ENCODE measurements at regions not wholly inside any gene's neighbourhood (a gene's known extent, or its start where the extent isn't known, plus 50 kb on each side); places are given as distances from the start of the nearest gene placed in this dataset.
"Not testable (repeated sequence)": the region's sequence is repeated elsewhere in the genome, so short reads cannot be mapped to it uniquely, and the experiment has no call there.

DNA sequence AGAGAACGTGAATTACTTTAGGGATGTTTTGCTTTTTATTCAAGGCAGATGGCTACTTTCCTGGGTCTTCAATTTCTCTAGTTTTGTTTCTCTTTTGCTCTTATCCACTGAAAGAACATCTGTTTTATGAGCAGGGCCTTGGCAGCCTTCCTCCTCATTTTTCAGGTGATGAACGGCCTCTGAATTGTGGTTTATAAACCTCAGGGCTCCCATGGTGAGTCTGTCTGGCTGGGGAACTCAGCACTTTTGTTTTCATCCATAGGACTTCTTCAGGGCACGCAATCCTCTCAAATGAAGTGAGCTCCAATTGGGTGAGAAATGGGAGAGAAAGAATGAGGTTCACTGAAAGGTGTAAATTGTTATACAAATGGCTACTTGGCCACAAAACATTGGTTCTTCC lies 186.4 kb upstream of the ERCC4 start:
- H3K4me3 ChIP-seq (ENCODE audit: low read length), result no peak overlapping the region
- 95% methylated on average over 3 of the region's 3 CpGs for WGBS
- no peaks in the 10 kb centered on the region for H3K36me3 ChIP-seq (ENCODE audit: insufficient read depth, low read length)
- 0 out of 2 replicates have a peak, but pooled peaks cover 2% of the 10 kb centered on the region for H3K9me3 ChIP-seq (ENCODE audit: insufficient read depth, low read depth, low read length)
- H3K9ac ChIP-seq (ENCODE audit: low read depth, low read length), result no peak overlapping the region
- H3K4me1 ChIP-seq (ENCODE audit: insufficient read depth, low read length), result no peaks in the 10 kb centered on the region
- H3K27me3 ChIP-seq (ENCODE audit: insufficient read depth, low read length), result no peaks in the 10 kb centered on the region
- H3K27ac ChIP-seq (ENCODE audit: low read depth, low read length), result no peak overlapping the region

- H3K27me3 ChIP-seq (ENCODE audit: insufficient read depth, low read length); H3K4me1 ChIP-seq (ENCODE audit: insufficient read depth, low read length); H3K27ac ChIP-seq (ENCODE audit: low read depth, low read length); H3K4me3 ChIP-seq (ENCODE audit: low read length); H3K36me3 ChIP-seq (ENCODE audit: insufficient read depth, low read length); H3K9ac ChIP-seq (ENCODE audit: low read depth, low read length): not testable (repeated sequence)
- WGBS, result 83% methylated on average over 13 of the region's 14 CpGs
- peaks cover 15% of the 10 kb centered on the region for H3K9me3 ChIP-seq (ENCODE audit: insufficient read depth, low read depth, low read length)
Measured at GRCh38 chr16:13739621-13740373, 180.2 kb upstream of the ERCC4 start.

DNA sequence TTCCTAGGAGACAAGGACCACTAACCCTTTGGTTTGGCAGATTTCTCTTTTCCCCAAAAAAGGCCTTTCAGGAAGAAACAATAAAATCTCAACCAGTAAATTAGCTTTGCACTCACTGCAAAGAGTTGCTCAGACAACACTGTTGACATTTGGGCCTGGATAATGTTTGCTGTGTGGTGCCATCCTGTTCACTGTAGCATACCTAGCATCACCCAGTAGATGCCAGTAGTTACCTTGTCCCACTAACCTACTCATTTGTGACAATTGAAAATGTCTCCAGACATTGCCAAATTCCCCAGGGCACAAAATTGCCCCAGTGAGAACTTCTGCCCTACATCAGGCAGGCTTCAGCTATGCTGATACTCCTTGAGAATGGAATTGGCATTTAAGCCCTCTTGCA lies 177.0 kb upstream of the ERCC4 start:
- Histone ChIP-seq H3K27me3 (ENCODE audit: insufficient read depth, low read length) (no peaks in the 10 kb centered on the region), H3K36me3 (ENCODE audit: insufficient read depth, low read length) (no peaks in the 10 kb centered on the region), H3K9me3 (ENCODE audit: insufficient read depth, low read depth, low read length) (peaks cover 15% of the 10 kb centered on the region), H3K9ac (ENCODE audit: low read depth, low read length) (no peak overlapping the region), H3K4me3 (ENCODE audit: low read length) (no peak overlapping the region), H3K27ac (ENCODE audit: low read depth, low read length) (no peak overlapping the region), H3K4me1 (ENCODE audit: insufficient read depth, low read length) (no peaks in the 10 kb centered on the region)

DNA sequence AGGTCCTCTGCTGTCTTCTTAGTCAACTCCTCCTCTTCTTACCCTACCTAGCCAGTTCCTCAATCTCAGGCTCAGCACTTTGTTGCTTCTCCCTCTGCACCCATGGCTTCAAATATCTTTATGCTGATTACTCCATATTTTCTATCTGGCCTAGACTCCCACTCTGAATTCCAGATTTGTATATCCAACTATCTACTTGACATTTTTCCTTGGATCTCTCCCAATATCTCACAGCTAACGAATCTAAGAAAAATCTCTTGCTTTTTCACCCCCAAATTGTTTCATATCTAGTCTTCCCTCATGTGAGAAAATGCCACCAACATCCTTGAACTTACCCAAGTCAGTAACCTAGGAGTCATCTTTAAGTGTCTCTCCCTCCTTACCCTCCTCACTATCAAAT lies 176.4 kb upstream of the ERCC4 start:
- Histone ChIP-seq H3K4me3 (ENCODE audit: low read length) (no peak overlapping the region), H3K9me3 (ENCODE audit: insufficient read depth, low read depth, low read length) (peaks cover 15% of the 10 kb centered on the region), H3K9ac (ENCODE audit: low read depth, low read length) (no peak overlapping the region), H3K4me1 (ENCODE audit: insufficient read depth, low read length) (no peaks in the 10 kb centered on the region), H3K27me3 (ENCODE audit: insufficient read depth, low read length) (no peaks in the 10 kb centered on the region), H3K27ac (ENCODE audit: low read depth, low read length) (no peak overlapping the region), H3K36me3 (ENCODE audit: insufficient read depth, low read length) (no peaks in the 10 kb centered on the region)
- 84% methylated on average over 1 of the region's 1 CpG for WGBS

DNA sequence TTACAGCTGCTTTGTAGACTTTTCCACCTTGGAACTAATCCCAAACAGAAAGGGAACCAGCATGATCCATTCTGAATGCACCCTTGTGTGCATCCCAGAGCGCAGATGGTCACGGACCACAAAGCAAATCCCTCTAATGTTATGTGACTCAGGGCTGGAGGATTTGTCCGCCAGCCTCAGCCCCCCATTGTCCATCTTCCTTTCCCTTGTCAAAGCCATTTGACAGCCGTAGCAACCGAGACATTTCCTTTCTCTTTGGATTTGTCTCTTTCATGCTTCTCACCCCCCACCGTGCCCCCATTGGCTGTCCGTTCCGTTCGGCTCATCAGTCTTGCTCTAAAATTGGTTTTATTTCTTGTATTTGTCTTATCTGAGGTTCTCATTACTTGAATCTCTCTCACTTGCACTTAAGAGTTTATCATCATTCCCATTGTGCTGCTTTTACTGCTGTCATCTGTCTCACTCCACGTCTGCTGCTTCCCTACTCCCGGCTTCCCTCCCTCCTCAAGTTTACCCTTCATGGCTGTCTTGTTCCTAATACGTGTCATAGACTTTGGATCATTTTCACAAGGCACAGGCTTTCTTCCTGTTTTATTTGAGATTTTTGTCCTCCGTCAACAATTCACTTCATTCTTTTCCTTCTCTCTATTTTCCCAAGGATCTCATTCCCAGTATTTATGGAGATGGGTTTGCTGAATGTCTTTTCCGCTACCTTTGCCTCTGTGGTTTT lies 163.4 kb upstream of the ERCC4 start:
- 78% methylated on average over 12 of the region's 14 CpGs for WGBS
- Histone ChIP-seq H3K27me3 (ENCODE audit: insufficient read depth, low read length) (no peaks in the 10 kb centered on the region), H3K27ac (ENCODE audit: low read depth, low read length) (no peak overlapping the region), H3K4me3 (ENCODE audit: low read length) (no peak overlapping the region), H3K9me3 (ENCODE audit: insufficient read depth, low read depth, low read length) (no peaks in the 10 kb centered on the region), H3K36me3 (ENCODE audit: insufficient read depth, low read length) (no peaks in the 10 kb centered on the region), H3K4me1 (ENCODE audit: insufficient read depth, low read length) (no peaks in the 10 kb centered on the region), H3K9ac (ENCODE audit: low read depth, low read length) (no peak overlapping the region)

- no peaks in the 10 kb centered on the region for H3K27me3 ChIP-seq (ENCODE audit: insufficient read depth, low read length)
- H3K4me3 ChIP-seq (ENCODE audit: low read length), result no peak overlapping the region
- no peak overlapping the region for H3K27ac ChIP-seq (ENCODE audit: low read depth, low read length)
- WGBS, result 89% methylated on average over 2 of the region's 2 CpGs
- H3K4me1 ChIP-seq (ENCODE audit: insufficient read depth, low read length), result no peaks in the 10 kb centered on the region
- no peaks in the 10 kb centered on the region for H3K36me3 ChIP-seq (ENCODE audit: insufficient read depth, low read length)
- no peaks in the 10 kb centered on the region for H3K9me3 ChIP-seq (ENCODE audit: insufficient read depth, low read depth, low read length)
- H3K9ac ChIP-seq (ENCODE audit: low read depth, low read length), result no peak overlapping the region
Measured at GRCh38 chr16:13766334-13766733, 153.6 kb upstream of the ERCC4 start.

DNA sequence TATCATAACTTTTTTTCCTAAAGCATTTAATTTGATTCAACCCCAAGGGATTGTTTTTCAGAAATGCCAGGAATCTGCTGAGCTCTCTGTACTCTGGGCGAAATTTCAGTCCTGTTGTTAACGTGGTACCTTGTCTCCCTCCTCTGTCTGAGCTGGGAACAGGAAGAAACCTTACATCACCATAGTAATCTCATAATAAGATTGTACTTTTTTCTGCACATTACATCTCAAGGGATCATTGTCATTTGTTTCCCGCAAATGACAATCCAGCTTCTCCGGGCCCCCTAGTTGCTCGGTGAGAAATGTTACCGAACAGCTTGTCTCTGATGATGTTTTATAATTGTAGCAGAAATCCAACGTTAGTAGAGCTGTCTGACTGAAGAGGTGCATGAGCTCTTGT lies 152.7 kb upstream of the ERCC4 start:
- no peaks in the 10 kb centered on the region for H3K9me3 ChIP-seq (ENCODE audit: insufficient read depth, low read depth, low read length)
- H3K4me3 ChIP-seq (ENCODE audit: low read length), result no peak overlapping the region
- 78% methylated on average over 7 of the region's 7 CpGs for WGBS
- no peaks in the 10 kb centered on the region for H3K4me1 ChIP-seq (ENCODE audit: insufficient read depth, low read length)
- no peak overlapping the region for H3K27ac ChIP-seq (ENCODE audit: low read depth, low read length)
- no peak overlapping the region for H3K9ac ChIP-seq (ENCODE audit: low read depth, low read length)
- H3K27me3 ChIP-seq (ENCODE audit: insufficient read depth, low read length), result no peaks in the 10 kb centered on the region
- no peaks in the 10 kb centered on the region for H3K36me3 ChIP-seq (ENCODE audit: insufficient read depth, low read length)

DNA sequence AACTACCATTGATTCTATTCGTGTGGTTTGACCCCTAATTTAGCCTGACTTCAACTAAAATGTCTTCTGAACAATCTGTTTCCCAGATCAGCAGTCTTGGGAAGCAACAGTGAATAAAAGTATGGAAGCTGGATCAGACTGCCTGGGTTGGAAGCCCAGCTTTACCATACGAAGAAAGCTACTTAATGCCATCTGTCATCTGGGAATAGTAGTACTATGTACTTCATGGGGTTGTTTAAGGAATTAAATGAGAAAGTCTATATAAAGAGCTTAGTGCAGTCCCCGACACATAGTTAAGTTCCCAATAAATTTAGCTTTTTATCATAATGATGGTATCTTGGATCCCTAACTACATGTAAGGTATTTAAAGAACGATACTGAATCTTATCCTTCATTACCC lies 151.5 kb upstream of the ERCC4 start:
- H3K4me1 ChIP-seq (ENCODE audit: insufficient read depth, low read length), result no peaks in the 10 kb centered on the region
- H3K27ac ChIP-seq (ENCODE audit: low read depth, low read length), result no peak overlapping the region
- no peak overlapping the region for H3K4me3 ChIP-seq (ENCODE audit: low read length)
- no peaks in the 10 kb centered on the region for H3K36me3 ChIP-seq (ENCODE audit: insufficient read depth, low read length)
- H3K27me3 ChIP-seq (ENCODE audit: insufficient read depth, low read length), result no peaks in the 10 kb centered on the region
- H3K9ac ChIP-seq (ENCODE audit: low read depth, low read length), result no peak overlapping the region
- 83% methylated on average over 2 of the region's 4 CpGs for WGBS
- no peaks in the 10 kb centered on the region for H3K9me3 ChIP-seq (ENCODE audit: insufficient read depth, low read depth, low read length)

GRCh38 chr16:13770436-13770835 lies 149.5 kb upstream of the ERCC4 start:
- H3K9me3 ChIP-seq (ENCODE audit: insufficient read depth, low read depth, low read length), result 0 out of 2 replicates have a peak, but pooled peaks cover 4% of the 10 kb centered on the region
- no peaks in the 10 kb centered on the region for H3K27me3 ChIP-seq (ENCODE audit: insufficient read depth, low read length)
- no peaks in the 10 kb centered on the region for H3K4me1 ChIP-seq (ENCODE audit: insufficient read depth, low read length)
- H3K4me3 ChIP-seq (ENCODE audit: low read length), result no peak overlapping the region
- 97% methylated on average over 5 of the region's 5 CpGs for WGBS
- no peak overlapping the region for H3K9ac ChIP-seq (ENCODE audit: low read depth, low read length)
- no peak overlapping the region for H3K27ac ChIP-seq (ENCODE audit: low read depth, low read length)
- no peaks in the 10 kb centered on the region for H3K36me3 ChIP-seq (ENCODE audit: insufficient read depth, low read length)

GRCh38 chr16:13772782-13773181 lies 147.2 kb upstream of the ERCC4 start:
- WGBS, result 90% methylated on average over 1 of the region's 1 CpG
- Histone ChIP-seq H3K36me3 (ENCODE audit: insufficient read depth, low read length) (no peaks in the 10 kb centered on the region), H3K4me3 (ENCODE audit: low read length) (no peak overlapping the region), H3K27me3 (ENCODE audit: insufficient read depth, low read length) (no peaks in the 10 kb centered on the region), H3K9me3 (ENCODE audit: insufficient read depth, low read depth, low read length) (peaks cover 8% of the 10 kb centered on the region; the same call in 1 of the 2 replicates), H3K27ac (ENCODE audit: low read depth, low read length) (no peak overlapping the region), H3K9ac (ENCODE audit: low read depth, low read length) (no peak overlapping the region), H3K4me1 (ENCODE audit: insufficient read depth, low read length) (no peaks in the 10 kb centered on the region)

DNA sequence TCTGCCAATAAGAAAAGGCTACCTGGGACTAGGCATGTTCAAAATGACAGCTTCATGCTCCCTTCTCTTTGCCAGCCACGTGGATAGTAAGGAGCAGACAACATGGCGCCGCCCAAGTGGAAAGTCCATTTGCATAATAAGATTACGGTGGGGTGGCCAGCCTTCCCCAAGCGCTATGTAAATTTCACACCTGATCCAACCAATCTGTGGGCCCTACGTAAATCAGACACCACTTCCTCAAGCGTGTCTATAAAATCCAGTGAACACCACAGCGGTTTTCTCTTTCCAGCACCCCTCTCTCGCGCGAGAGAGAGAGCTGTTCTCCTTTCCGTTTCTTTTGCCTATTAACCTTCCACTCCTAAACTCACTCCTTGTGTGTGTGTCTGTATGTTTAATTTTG lies 140.3 kb upstream of the ERCC4 start:
- Histone ChIP-seq H3K9ac (ENCODE audit: low read depth, low read length) (no peak overlapping the region), H3K4me3 (ENCODE audit: low read length) (no peak overlapping the region), H3K27me3 (ENCODE audit: insufficient read depth, low read length) (no peaks in the 10 kb centered on the region), H3K36me3 (ENCODE audit: insufficient read depth, low read length) (no peaks in the 10 kb centered on the region), H3K27ac (ENCODE audit: low read depth, low read length) (no peak overlapping the region), H3K9me3 (ENCODE audit: insufficient read depth, low read depth, low read length) (peaks cover 8% of the 10 kb centered on the region; the same call in 1 of the 2 replicates), H3K4me1 (ENCODE audit: insufficient read depth, low read length) (peaks cover 14% of the 10 kb centered on the region; the same call in 1 of the 2 replicates)
- WGBS, result 90% methylated on average over 11 of the region's 12 CpGs

All from HUES64 (cell line).